Urinary bladder (tissue), 3 donors: ENCODE measurements at regions not wholly inside any gene's neighbourhood (a gene's known extent, or its start where the extent isn't known, plus 50 kb on each side); places are given as distances from the start of the nearest gene placed in this dataset.

Experiments
- DNase-seq: peaks from one replicate; pipeline ENCODE4 v3.0.0-alpha.2; 2015; ENCODE audit errors: extremely low spot score
- H3K27ac ChIP-seq: one replicate; pipeline ENCODE4 v1.5.1; 2013; ENCODE audit warnings: low read depth, mild to moderate bottlenecking, moderate library complexity
- H3K36me3 ChIP-seq: one replicate; pipeline ENCODE4 v1.6.1; 2013; ENCODE audit warnings: mild to moderate bottlenecking, moderate library complexity; ENCODE audit not compliant: insufficient read depth
- H3K4me1 ChIP-seq: one replicate; pipeline ENCODE4 v1.6.1; 2013; ENCODE audit warnings: mild to moderate bottlenecking, moderate library complexity; ENCODE audit not compliant: insufficient read depth
- H3K4me3 ChIP-seq: one replicate; pipeline ENCODE4 v1.5.1; 2013; ENCODE audit warnings: low read depth, low read length
- WGBS: extraction: QIAGEN DNeasy Blood & Tissue Kit; methylation state at CpG from one replicate; pipeline ENCODE4 v1.1.7; 2013; 5-methylcytosine and 5-hydroxymethylcytosine counted together
- donor health status: healthy with polysubstance abuse.
- donor health status: healthy.

DNA sequence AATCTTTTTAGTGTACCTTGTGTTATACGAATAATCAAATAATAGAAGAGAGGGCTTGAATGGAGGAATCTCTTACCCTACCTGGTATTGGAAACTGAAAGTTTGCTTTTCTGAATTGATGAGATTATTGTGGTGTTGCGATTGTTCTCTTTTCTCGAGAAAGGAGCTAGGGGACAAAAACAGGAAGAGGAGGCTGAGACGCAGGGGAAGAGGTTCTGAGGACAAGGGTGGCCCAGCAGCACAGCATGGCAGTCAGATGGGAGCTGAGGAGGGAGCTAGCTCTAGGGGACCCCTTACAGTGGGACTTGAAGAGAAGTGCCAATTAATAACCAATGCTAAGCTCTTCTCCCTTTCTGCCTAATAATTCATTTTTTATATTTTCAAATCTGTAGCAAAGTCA is 183.3 kb upstream of the DMAC1 start:
- no peak for DNase-seq
- Histone ChIP-seq H3K4me1 (no peaks in the 10 kb centered on the region), H3K36me3 (no peaks in the 10 kb centered on the region), H3K4me3 (no peak overlapping the region), H3K27ac (no peak overlapping the region)
- WGBS = 88% methylated on average over 4 of the region's 4 CpGs

DNA sequence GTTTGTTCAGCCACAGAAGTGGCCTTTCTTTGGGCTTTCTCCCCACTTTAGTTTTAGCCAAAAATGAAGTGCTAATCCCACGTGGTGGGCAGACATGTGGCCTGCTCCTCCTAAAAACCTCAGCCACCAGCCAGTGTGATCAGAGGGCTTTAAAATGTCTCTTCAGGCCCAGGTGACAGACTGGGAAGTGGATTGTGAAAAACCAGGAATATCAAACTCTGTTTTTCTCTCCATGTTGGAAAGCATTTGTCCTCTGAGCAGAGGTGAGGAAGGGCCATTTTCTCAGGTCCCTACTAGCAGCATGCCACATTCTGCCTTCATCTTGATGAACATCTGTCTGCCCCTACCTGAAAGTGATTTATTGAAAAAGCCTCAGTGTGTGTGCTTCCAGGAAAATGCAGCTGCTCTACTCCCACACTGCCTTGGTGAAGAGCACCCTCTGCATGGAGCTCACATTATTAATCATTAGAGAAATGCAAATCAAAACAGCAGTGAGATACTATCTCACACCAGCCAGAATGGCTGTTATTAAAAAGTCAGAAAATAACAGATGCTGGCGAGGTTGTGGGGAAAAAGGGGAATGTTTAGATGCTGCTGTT is 181.2 kb upstream of the DMAC1 start:
- Histone ChIP-seq H3K36me3 (no peaks in the 10 kb centered on the region), H3K4me1 (no peaks in the 10 kb centered on the region), H3K4me3 (no peak overlapping the region), H3K27ac (no peak overlapping the region)
- no peak for DNase-seq
- 87% methylated on average over 2 of the region's 2 CpGs for WGBS

DNA sequence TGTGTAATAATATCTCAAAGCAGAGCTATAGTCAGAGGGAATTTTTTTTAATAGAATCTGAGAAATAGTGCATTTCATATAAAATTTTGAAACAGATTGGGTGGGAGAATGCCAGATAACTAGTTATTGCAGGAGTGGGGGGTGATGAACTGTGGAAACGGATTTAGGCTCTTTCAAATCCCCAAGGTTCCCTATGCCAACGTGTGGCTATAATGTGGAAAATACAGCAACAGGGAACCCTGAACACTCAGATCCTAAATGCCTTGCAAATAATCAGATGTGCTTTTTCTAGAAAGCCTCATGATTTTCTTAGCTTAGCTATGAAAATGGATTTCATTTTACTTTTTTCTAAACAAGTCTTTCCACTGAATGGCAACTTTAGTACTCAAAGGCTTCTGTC is 180.5 kb upstream of the DMAC1 start:
- DNase-seq = no peak
- no peaks in the 10 kb centered on the region for H3K36me3 ChIP-seq
- no peak overlapping the region for H3K27ac ChIP-seq
- no peaks in the 10 kb centered on the region for H3K4me1 ChIP-seq
- no peak overlapping the region for H3K4me3 ChIP-seq
- WGBS = 64% methylated on average over 2 of the region's 2 CpGs

GRCh38 chr9:7979611-7980010 is 180.0 kb upstream of the DMAC1 start:
- H3K36me3 ChIP-seq = no peaks in the 10 kb centered on the region
- no peak for DNase-seq
- H3K27ac ChIP-seq = no peak overlapping the region
- H3K4me1 ChIP-seq = no peaks in the 10 kb centered on the region
- WGBS = 32% methylated on average over 5 of the region's 5 CpGs
- H3K4me3 ChIP-seq = no peak overlapping the region

GRCh38 chr9:7977586-7977985 is 178.0 kb upstream of the DMAC1 start:
- Histone ChIP-seq H3K4me1 (no peaks in the 10 kb centered on the region), H3K36me3 (no peaks in the 10 kb centered on the region), H3K27ac (no peak overlapping the region), H3K4me3 (no peak overlapping the region)
- no peak for DNase-seq
- WGBS = 79% methylated on average over 5 of the region's 5 CpGs

DNA sequence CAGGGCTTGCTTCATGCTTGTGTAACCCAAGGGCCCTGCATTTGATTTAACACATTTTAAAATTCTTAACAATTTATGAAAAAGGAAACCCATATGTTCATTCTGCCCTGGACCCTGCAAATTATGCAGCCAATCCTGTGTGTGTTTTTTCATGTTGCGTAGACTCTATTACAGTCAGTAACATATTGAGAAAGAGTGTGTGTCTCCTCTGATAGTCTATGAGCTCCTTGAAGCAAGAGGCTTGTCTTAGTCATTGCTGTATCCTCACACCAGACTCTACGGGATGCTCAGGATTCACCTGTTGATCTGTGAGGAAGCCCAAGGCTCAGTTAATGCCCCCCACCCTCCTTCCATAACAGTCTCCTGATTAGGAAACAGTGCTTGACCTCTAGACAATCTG is 177.3 kb upstream of the DMAC1 start:
- no peak for DNase-seq
- Histone ChIP-seq H3K4me1 (no peaks in the 10 kb centered on the region), H3K27ac (no peak overlapping the region), H3K4me3 (no peak overlapping the region), H3K36me3 (no peaks in the 10 kb centered on the region)
- 90% methylated on average over 2 of the region's 2 CpGs for WGBS

DNA sequence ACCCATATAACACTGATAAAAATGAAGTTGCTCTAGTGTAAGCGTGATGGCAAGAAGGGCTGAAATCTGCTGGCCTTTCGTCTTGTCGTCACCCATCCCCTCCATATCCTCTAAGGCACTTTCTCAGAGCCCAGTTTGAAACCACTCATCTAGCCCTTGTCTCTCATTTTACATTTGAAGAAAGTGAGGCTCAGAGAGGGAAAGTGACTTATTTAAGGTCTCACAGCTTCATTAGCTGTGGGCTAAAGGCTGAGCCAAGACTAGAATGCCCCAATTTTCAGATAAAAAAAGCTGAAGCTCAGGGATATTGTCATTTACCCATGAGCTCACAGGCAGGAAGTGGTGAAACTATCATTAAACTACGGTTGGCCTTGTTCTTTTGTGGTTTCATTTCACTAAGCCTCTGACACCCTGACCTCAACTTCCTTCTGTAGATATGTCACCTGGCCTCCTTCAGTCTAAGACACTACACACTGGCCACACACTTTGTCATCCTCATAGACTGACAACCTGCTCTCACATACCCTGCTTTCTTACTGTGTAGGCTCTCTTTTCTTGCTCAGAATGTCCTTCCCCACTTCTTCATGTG is 176.7 kb upstream of the DMAC1 start:
- no peak overlapping the region for H3K27ac ChIP-seq
- H3K36me3 ChIP-seq = no peaks in the 10 kb centered on the region
- WGBS = 72% methylated on average over 4 of the region's 4 CpGs
- no peak overlapping the region for H3K4me3 ChIP-seq
- H3K4me1 ChIP-seq = no peaks in the 10 kb centered on the region
- no peak for DNase-seq

DNA sequence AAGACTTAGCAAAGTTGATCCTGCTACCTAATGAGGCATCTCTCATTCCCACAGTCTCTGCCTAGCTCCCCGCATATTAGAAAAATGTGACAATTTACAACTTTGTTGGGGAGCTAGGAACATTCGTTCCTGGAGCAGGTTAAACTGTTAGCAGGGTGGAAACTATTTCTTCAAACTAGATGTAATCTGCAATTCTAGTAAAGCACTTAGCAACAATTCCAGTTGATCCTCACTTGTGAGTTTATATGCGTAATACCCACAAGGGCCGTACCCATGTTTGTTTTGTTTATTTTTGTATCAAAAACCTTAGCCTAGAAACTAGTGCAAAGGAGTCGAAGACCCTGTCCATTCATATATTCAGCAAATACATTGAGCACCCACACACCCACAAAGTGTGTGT is 175.8 kb upstream of the DMAC1 start:
- DNase-seq = no peak
- WGBS = 93% methylated on average over 5 of the region's 5 CpGs
- no peaks in the 10 kb centered on the region for H3K36me3 ChIP-seq
- H3K4me1 ChIP-seq = no peaks in the 10 kb centered on the region
- no peak overlapping the region for H3K27ac ChIP-seq
- no peak overlapping the region for H3K4me3 ChIP-seq

GRCh38 chr9:7974335-7974960 is 174.9 kb upstream of the DMAC1 start:
- Histone ChIP-seq H3K36me3 (no peaks in the 10 kb centered on the region), H3K27ac (no peak overlapping the region), H3K4me3 (no peak overlapping the region), H3K4me1 (no peaks in the 10 kb centered on the region)
- no peak for DNase-seq
- WGBS = 76% methylated on average over 5 of the region's 5 CpGs

DNA sequence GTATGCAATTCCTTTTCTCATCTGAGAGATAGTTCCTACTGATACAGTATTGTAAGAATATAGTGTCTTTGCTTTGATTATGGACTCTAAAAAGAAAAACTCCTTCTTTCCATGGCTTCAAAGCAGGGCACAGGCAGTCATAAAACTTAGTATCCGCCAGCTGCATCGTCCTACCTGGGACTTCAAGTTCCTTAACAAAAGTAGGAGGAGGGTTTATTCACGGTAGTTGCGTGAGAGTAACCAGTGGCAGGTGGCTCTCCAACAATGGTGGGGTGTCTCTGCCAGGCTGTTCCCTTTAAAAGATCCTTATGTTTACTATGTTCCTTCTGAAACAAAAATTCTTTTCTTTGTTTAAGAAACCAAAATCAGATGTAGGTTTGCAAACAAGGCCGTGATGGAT is 173.5 kb upstream of the DMAC1 start:
- no peak overlapping the region for H3K4me3 ChIP-seq
- H3K27ac ChIP-seq = no peak overlapping the region
- no peaks in the 10 kb centered on the region for H3K4me1 ChIP-seq
- WGBS = 74% methylated on average over 5 of the region's 5 CpGs
- no peak for DNase-seq
- H3K36me3 ChIP-seq = no peaks in the 10 kb centered on the region

GRCh38 chr9:7970681-7971330 is 171.2 kb upstream of the DMAC1 start:
- H3K4me1 ChIP-seq = no peaks in the 10 kb centered on the region
- H3K4me3 ChIP-seq = no peak overlapping the region
- no peaks in the 10 kb centered on the region for H3K36me3 ChIP-seq
- DNase-seq = no peak
- H3K27ac ChIP-seq = no peak overlapping the region
- WGBS = 74% methylated on average over 4 of the region's 4 CpGs

- no peak for DNase-seq
- 61% methylated on average over 3 of the region's 3 CpGs for WGBS
- H3K27ac ChIP-seq = no peak overlapping the region
- no peaks in the 10 kb centered on the region for H3K4me1 ChIP-seq
- H3K4me3 ChIP-seq = no peak overlapping the region
- no peaks in the 10 kb centered on the region for H3K36me3 ChIP-seq
Measured at GRCh38 chr9:7968687-7969086, 169.1 kb upstream of the DMAC1 start.

- no peaks in the 10 kb centered on the region for H3K36me3 ChIP-seq
- no peak for DNase-seq
- H3K4me1 ChIP-seq = no peaks in the 10 kb centered on the region
- WGBS = 90% methylated on average over 2 of the region's 2 CpGs
- H3K27ac ChIP-seq = no peak overlapping the region
- H3K4me3 ChIP-seq = no peak overlapping the region
Measured at GRCh38 chr9:7967851-7968250, 168.3 kb upstream of the DMAC1 start.
